Sigmoid colon (tissue), 6 donors: ENCODE measurements at regions not wholly inside any gene's neighbourhood (a gene's known extent, or its start where the extent isn't known, plus 50 kb on each side); places are given as distances from the start of the nearest gene placed in this dataset.
A peak's percentile ranks its signal among the peaks of the same experiment; 100 is the strongest.

ENCODE experiments used
- DNase-seq: peaks from one replicate; pipeline ENCODE4 v3.0.0-alpha.2; 2019
- H3K27ac ChIP-seq, 4 donors: fragments of 200-600 bp; sonication (generic); one replicate each; pipeline ENCODE4 v1.5.1; 2016 to 2019; ENCODE audit warnings: mild to moderate bottlenecking in 1 of 4
- H3K27me3 ChIP-seq, 3 donors: fragments of 200-600 bp; sonication (generic); one replicate each; pipeline ENCODE4 v1.5.1; 2019; ENCODE audit warnings: mild to moderate bottlenecking in 1 of 3
- H3K36me3 ChIP-seq, 4 donors: fragments of 200-600 bp; sonication (generic); one replicate each; pipeline ENCODE4 v1.5.1; 2016 to 2019
- H3K4me1 ChIP-seq, 4 donors: fragments of 200-600 bp; sonication (generic); one replicate each; pipeline ENCODE4 v1.5.1; 2017 to 2019
- H3K4me3 ChIP-seq, 4 donors: fragments of 200-600 bp; sonication (generic); one replicate each; pipeline ENCODE4 v1.5.1; 2017 to 2019; ENCODE audit warnings: mild to moderate bottlenecking in 2 of 4, moderate library complexity in 1 of 4
- H3K9me3 ChIP-seq, 4 donors: fragments of 200-600 bp in 3 of 4; sonication (generic) in 3 of 4; one replicate each; pipeline versions ENCODE4 v1.5.1 to v1.6.1; 2013 to 2019
- EP300 ChIP-seq, 4 donors: sonication (generic); formaldehyde crosslinking; IDR thresholded peaks; one replicate each; pipeline ENCODE4 v1.6.1; 2017; ENCODE audit warnings: antibody characterized with exemption in 4 of 4
- POLR2A ChIP-seq, 2 donors: fragments of 450-650 bp; IDR thresholded peaks; one replicate each; pipeline ENCODE4 v1.6.1; 2016; ENCODE audit warnings: antibody characterized with exemption in 2 of 2, mild to moderate bottlenecking in 2 of 2, moderate library complexity in 2 of 2
- POLR2AphosphoS5 ChIP-seq, 4 donors: sonication (generic); formaldehyde crosslinking; IDR thresholded peaks; one replicate each; pipeline ENCODE4 v1.6.1; 2017; ENCODE audit warnings: antibody characterized with exemption in 4 of 4
- WGBS, 2 donors: extraction: QIAGEN DNeasy Blood & Tissue Kit; methylation state at CpG; one replicate each; pipeline ENCODE4 v1.1.7; 2013; 5-methylcytosine and 5-hydroxymethylcytosine counted together
- intact Hi-C: fragments of 100-400 bp; cut with DNase I; formaldehyde crosslinking; loops from one replicate; pipeline ENCODE4 v1.15.1; 2023
- TF ChIP-seq, protein P1 (sequence below), 4 experiments: fragments of 450-650 bp in 3 of 4; fragments of 200-600 bp in 1 of 4; IDR thresholded peaks; one replicate each; pipeline ENCODE4 v1.5.1; 2016 to 2019; ENCODE audit warnings: antibody characterized with exemption in 4 of 4, mild to moderate bottlenecking in 3 of 4, moderate library complexity in 2 of 4
- donor health status: healthy with polysubstance abuse.
- donor health status: healthy.

DNA sequence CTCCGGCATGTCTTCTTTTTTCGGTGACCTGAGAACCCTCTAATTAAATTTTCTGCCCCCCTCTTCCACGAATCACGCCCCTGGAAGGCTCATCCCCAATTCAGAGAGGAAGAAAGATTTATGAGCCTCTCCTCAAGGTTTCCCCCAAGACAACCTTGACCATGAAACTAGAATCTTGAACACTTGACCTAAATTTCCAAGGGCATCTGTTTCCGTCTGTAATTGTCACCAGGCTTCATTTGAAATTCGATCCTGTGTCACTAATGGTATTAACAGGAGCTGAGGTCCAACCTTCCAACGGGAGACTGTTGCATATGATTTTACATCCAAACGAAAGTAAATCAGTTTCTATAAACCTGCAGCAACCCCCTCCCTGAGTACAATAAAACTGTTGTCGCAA, 139.9 kb upstream of the ZIC3 start:
- Histone ChIP-seq H3K27me3 (peaks cover 49 to 80% (median 59%) of the 10 kb centered on the region in 3 donors), H3K27ac (no peak overlapping the region), H3K4me3 (no peak overlapping the region), H3K4me1 (peaks cover 0 to 22% (median 15%) of the 10 kb centered on the region in 4 donors), H3K9me3 (no peaks in the 10 kb centered on the region), H3K36me3 (no peaks in the 10 kb centered on the region)
- no peak for DNase-seq
- 3 to 7% methylated on average over 9 of the region's 9 CpGs for WGBS, 2 donors
- TF ChIP-seq EP300 (IDR thresholded peaks at IDR 0.05): no peak
- TF ChIP-seq POLR2A (IDR thresholded peaks at IDR 0.05): no peak
- TF ChIP-seq, protein P1, sequence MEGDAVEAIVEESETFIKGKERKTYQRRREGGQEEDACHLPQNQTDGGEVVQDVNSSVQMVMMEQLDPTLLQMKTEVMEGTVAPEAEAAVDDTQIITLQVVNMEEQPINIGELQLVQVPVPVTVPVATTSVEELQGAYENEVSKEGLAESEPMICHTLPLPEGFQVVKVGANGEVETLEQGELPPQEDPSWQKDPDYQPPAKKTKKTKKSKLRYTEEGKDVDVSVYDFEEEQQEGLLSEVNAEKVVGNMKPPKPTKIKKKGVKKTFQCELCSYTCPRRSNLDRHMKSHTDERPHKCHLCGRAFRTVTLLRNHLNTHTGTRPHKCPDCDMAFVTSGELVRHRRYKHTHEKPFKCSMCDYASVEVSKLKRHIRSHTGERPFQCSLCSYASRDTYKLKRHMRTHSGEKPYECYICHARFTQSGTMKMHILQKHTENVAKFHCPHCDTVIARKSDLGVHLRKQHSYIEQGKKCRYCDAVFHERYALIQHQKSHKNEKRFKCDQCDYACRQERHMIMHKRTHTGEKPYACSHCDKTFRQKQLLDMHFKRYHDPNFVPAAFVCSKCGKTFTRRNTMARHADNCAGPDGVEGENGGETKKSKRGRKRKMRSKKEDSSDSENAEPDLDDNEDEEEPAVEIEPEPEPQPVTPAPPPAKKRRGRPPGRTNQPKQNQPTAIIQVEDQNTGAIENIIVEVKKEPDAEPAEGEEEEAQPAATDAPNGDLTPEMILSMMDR (IDR thresholded peaks at IDR 0.05): no peak
- TF ChIP-seq POLR2AphosphoS5 (IDR thresholded peaks at IDR 0.05): no peak
- intact Hi-C loops: loop anchor here (10.0 kb wide), 1 partner anchor 139 kb away; the partner anchor contains the start of gene ZIC3

DNA sequence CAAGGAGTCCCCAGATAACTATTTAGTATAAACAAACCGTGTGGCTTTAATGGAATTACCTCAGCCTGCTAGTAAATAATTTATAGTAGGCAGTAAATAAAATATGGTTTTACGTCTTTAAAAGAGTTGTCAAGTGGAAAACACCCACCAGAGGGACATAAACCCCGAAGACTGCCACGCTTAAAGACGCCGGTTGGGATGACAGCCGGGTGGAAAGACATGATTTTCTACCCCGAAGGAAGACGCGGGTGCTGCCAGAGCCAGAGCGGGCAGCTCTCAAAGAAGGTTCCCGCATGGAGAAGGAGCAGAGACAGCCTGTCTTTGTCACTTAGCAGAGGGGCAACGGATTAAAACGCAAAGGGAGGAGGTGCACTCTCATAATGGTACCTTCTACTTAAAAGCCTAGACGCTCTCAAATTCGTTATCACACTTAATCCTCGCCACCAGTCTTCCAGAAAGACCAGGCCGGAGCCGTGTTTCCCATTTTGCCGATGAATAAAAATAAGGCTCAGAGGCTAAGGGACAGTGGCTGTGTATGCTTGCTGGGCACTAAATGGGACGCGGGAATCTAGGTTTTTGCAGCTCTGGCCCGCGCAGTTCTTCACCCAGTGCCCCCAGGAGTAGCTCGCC, 140.5 kb upstream of the ZIC3 start:
- no peak overlapping the region for H3K27ac ChIP-seq
- no peaks in the 10 kb centered on the region for H3K9me3 ChIP-seq
- WGBS, 2 donors: 4 to 5% methylated on average over 25 of the region's 25 CpGs
- intact Hi-C loops: loop anchor here (10.0 kb wide), 1 partner anchor 139 kb away; the partner anchor contains the start of gene ZIC3
- peaks cover 0 to 22% (median 15%) of the 10 kb centered on the region in 4 donors for H3K4me1 ChIP-seq
- no peak for DNase-seq
- H3K4me3 ChIP-seq: no peak overlapping the region
- TF ChIP-seq, protein P1 (IDR thresholded peaks at IDR 0.05): no peak
- TF ChIP-seq POLR2AphosphoS5 (IDR thresholded peaks at IDR 0.05) (peak in 1 of 4 donors; percentile 41), EP300 (IDR thresholded peaks at IDR 0.05) (no peak)
- H3K36me3 ChIP-seq: no peaks in the 10 kb centered on the region
- peaks cover 49 to 76% (median 55%) of the 10 kb centered on the region in 3 donors for H3K27me3 ChIP-seq

DNA sequence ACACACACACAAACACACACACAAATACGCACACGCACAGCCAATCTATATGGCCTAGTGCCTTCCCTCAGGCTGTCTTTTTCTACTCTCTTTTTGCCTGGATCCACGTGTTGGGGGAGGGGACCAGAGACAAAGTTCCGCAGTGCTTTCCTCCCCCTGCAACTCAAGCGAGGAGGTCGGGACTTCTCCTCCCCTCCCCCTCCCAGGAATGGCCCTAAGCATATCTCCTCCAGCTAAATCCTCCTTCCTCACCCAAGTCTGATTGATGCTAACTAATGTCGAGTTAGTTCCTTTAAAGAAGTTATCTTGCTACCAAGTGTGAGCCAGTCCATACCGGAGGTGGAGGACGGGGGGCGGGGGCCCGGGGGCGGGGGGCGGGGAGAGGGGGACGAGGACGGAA, 141.2 kb upstream of the ZIC3 start:
- intact Hi-C loops: loop anchor here (10.0 kb wide), 1 partner anchor 140 kb away; the partner anchor contains the start of gene ZIC3
- Histone ChIP-seq H3K27ac (no peak overlapping the region), H3K36me3 (no peaks in the 10 kb centered on the region), H3K9me3 (no peaks in the 10 kb centered on the region), H3K4me1 (peaks cover 0 to 22% (median 15%) of the 10 kb centered on the region in 4 donors), H3K4me3 (no peak overlapping the region), H3K27me3 (peaks cover 49 to 69% (median 53%) of the 10 kb centered on the region in 3 donors)
- WGBS, 2 donors: 3 to 9% methylated on average over 10 to 15 of the region's 15 CpGs
- TF ChIP-seq POLR2AphosphoS5 (IDR thresholded peaks at IDR 0.05): no peak
- no peak for TF ChIP-seq EP300 (IDR thresholded peaks at IDR 0.05)
- TF ChIP-seq POLR2A (IDR thresholded peaks at IDR 0.05): no peak
- TF ChIP-seq, protein P1 (IDR thresholded peaks at IDR 0.05): no peak
- DNase-seq: no peak

DNA sequence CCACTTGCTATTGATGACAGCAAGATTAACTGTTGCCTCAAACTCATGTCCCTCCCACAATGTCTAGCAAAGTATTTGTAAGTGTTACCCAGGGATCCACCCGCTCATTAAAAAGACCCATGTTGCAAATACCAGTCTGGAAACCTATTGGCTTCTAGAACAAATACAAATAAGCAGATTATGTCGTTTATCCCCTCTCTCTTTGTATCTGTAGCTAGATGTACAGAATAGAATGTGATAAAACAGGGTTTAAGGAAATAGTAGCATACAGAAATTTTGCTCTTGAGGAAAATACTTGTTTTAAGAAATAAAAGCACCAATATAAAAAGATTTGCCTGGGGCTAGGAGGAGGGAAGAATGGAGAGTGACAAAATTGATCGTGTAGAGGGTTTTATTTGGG, 142.7 kb upstream of the ZIC3 start:
- no peak overlapping the region for H3K27ac ChIP-seq
- 17 to 25% methylated on average over 3 of the region's 3 CpGs for WGBS, 2 donors
- peaks cover 36 to 54% (median 38%) of the 10 kb centered on the region in 3 donors for H3K27me3 ChIP-seq
- DNase-seq: no peak
- H3K9me3 ChIP-seq: no peaks in the 10 kb centered on the region
- no peak overlapping the region for H3K4me3 ChIP-seq
- peaks cover 0 to 16% (median 10%) of the 10 kb centered on the region in 4 donors for H3K4me1 ChIP-seq
- intact Hi-C loops: loop anchor here (10.0 kb wide), 1 partner anchor 142 kb away; the partner anchor contains the start of gene ZIC3
- no peaks in the 10 kb centered on the region for H3K36me3 ChIP-seq
- TF ChIP-seq POLR2A (IDR thresholded peaks at IDR 0.05) (no peak), POLR2AphosphoS5 (IDR thresholded peaks at IDR 0.05) (no peak), EP300 (IDR thresholded peaks at IDR 0.05) (no peak)
- TF ChIP-seq, protein P1 (IDR thresholded peaks at IDR 0.05): no peak
